ENCODE measurements at regions not wholly inside any gene's neighbourhood (a gene's known extent, or its start where the extent isn't known, plus 50 kb on each side); places are given as distances from the start of the nearest gene placed in this dataset.

GRCh38 chr10:130412317-130412716 is 276.1 kb downstream of the GLRX3 start:
- Histone ChIP-seq H3K27ac (ENCODE audit: low read depth) (no peak overlapping the region), H3K79me2 (replicated peaks; ENCODE audit: insufficient read depth) (no peaks in the 10 kb centered on the region), H3K4me1 (ENCODE audit: insufficient read depth) (no peaks in the 10 kb centered on the region), H3K4me2 (no peak overlapping the region), H4K20me1 (replicated peaks; ENCODE audit: insufficient read depth) (no peaks in the 10 kb centered on the region), H2AFZ (no peak overlapping the region), H3K27me3 (ENCODE audit: insufficient read depth) (no peaks in the 10 kb centered on the region), H3K36me3 (ENCODE audit: insufficient read depth) (peaks cover 12% of the 10 kb centered on the region), H3F3A (replicated peaks; ENCODE audit: low read depth) (no peaks in the 10 kb centered on the region), H3K9me2 (ENCODE audit: insufficient read depth) (no peaks in the 10 kb centered on the region), H3K4me3 (no peak overlapping the region)
- H3K4me1 Mint-ChIP-seq, result no peaks in the 10 kb centered on the region
- ATAC-seq (no peak), DNase-seq (ENCODE audit: low spot score) (no peak)
- H3K4me3 Mint-ChIP-seq, result no peak overlapping the region
- peaks cover 51% of the 10 kb centered on the region for H3K36me3 Mint-ChIP-seq (ENCODE audit: low read depth)
- H3K9me3 Mint-ChIP-seq, result peaks cover 99% of the 10 kb centered on the region
- TF ChIP-seq CTCF (conservative IDR thresholded peaks at IDR 0.05; ENCODE audit: low read depth in 2 of 2) (no peak), ZNF114 (CRISPR knock-in tag; IDR thresholded peaks at IDR 0.05) (no peak), ZNF331 (CRISPR knock-in tag; IDR thresholded peaks at IDR 0.05; ENCODE audit: low read depth) (no peak)
- peaks cover 11% of the 10 kb centered on the region for H3K27me3 Mint-ChIP-seq (ENCODE audit: insufficient read depth, low read depth, poor library complexity)
- no peak overlapping the region for H3K27ac Mint-ChIP-seq

GRCh38 chr10:130416334-130417150 is 280.4 kb downstream of the GLRX3 start:
- Histone ChIP-seq H3K4me1 (ENCODE audit: insufficient read depth) (no peaks in the 10 kb centered on the region), H3K27me3 (ENCODE audit: insufficient read depth) (no peaks in the 10 kb centered on the region), H4K20me1 (replicated peaks; ENCODE audit: insufficient read depth) (no peaks in the 10 kb centered on the region), H3K4me3 (no peak overlapping the region), H3K79me2 (replicated peaks; ENCODE audit: insufficient read depth) (no peaks in the 10 kb centered on the region), H3K36me3 (ENCODE audit: insufficient read depth) (peaks cover 17% of the 10 kb centered on the region), H2AFZ (no peak overlapping the region), H3K4me2 (no peak overlapping the region), H3F3A (replicated peaks; ENCODE audit: low read depth) (no peaks in the 10 kb centered on the region), H3K27ac (ENCODE audit: low read depth) (no peak overlapping the region), H3K9me2 (ENCODE audit: insufficient read depth) (no peaks in the 10 kb centered on the region)
- peaks cover 5% of the 10 kb centered on the region for H3K27me3 Mint-ChIP-seq (ENCODE audit: insufficient read depth, low read depth, poor library complexity)
- H3K9me3 Mint-ChIP-seq, result peaks cover 100% of the 10 kb centered on the region
- no peaks in the 10 kb centered on the region for H3K4me1 Mint-ChIP-seq
- ATAC-seq (no peak), DNase-seq (ENCODE audit: low spot score) (peak; percentile 54)
- no peak overlapping the region for H3K27ac Mint-ChIP-seq
- peaks cover 32% of the 10 kb centered on the region for H3K36me3 Mint-ChIP-seq (ENCODE audit: low read depth)
- no peak overlapping the region for H3K4me3 Mint-ChIP-seq
- TF ChIP-seq CREB1 (CRISPR knock-in tag; IDR thresholded peaks at IDR 0.05; ENCODE audit: low read depth) (no peak), NANOG (IDR thresholded peaks at IDR 0.05; ENCODE audit: borderline replicate concordance) (no peak), CTCF (conservative IDR thresholded peaks at IDR 0.05; ENCODE audit: low read depth in 2 of 2) (no peak), EZH2phosphoT487 (IDR thresholded peaks at IDR 0.05; ENCODE audit: unreplicated experiment) (no peak), ZNF114 (CRISPR knock-in tag; IDR thresholded peaks at IDR 0.05) (no peak), POLR2AphosphoS5 (IDR thresholded peaks at IDR 0.05; ENCODE audit: low read depth) (no peak), EZH2 (IDR thresholded peaks at IDR 0.05; ENCODE audit: low read depth, unreplicated experiment) (no peak), JUNB (IDR thresholded peaks at IDR 0.05; ENCODE audit: unreplicated experiment) (no peak), ZNF331 (CRISPR knock-in tag; IDR thresholded peaks at IDR 0.05; ENCODE audit: low read depth) (no peak), ZNF462 (CRISPR knock-in tag; IDR thresholded peaks at IDR 0.05) (no peak)

Measured in GM23338 (cell line).